Smooth muscle cell (in vitro differentiated cells): ENCODE measurements at regions not wholly inside any gene's neighbourhood (a gene's known extent, or its start where the extent isn't known, plus 50 kb on each side); places are given as distances from the start of the nearest gene placed in this dataset.

ENCODE experiments used
- DNase-seq: peaks from one replicate; lab custom pipeline; 2025; ENCODE audit not compliant: unreplicated experiment; lab: John Stamatoyannopoulos, UW
- H2AFZ ChIP-seq: fragments of 200-600 bp; sonication (generic); 2 replicates; pipeline ENCODE4 v1.6.0; 2016; ENCODE audit warnings: antibody characterized with exemption, low read depth, mild to moderate bottlenecking
- H3F3A ChIP-seq: fragments of 200-600 bp; sonication (generic); 2 replicates; pipeline ENCODE4 v1.6.0; 2017; ENCODE audit warnings: antibody characterized with exemption, low read depth
- H3K27ac ChIP-seq: fragments of 200-600 bp; sonication (generic); 2 replicates; pipeline ENCODE4 v1.5.1; 2016; ENCODE audit warnings: low read depth, mild to moderate bottlenecking
- H3K27me3 ChIP-seq: fragments of 200-600 bp; sonication (generic); 2 replicates; pipeline ENCODE4 v1.6.1; 2016; ENCODE audit warnings: low read depth, mild to moderate bottlenecking
- H3K36me3 ChIP-seq: fragments of 200-600 bp; sonication (generic); 2 replicates; pipeline ENCODE4 v1.5.1; 2016; ENCODE audit warnings: low read depth
- H3K4me1 ChIP-seq: fragments of 200-600 bp; sonication (generic); 2 replicates; pipeline ENCODE4 v1.5.1; 2016; ENCODE audit warnings: low read depth
- H3K4me2 ChIP-seq: fragments of 200-600 bp; sonication (generic); 2 replicates; pipeline ENCODE4 v1.6.0; 2016; ENCODE audit warnings: mild to moderate bottlenecking
- H3K4me3 ChIP-seq: fragments of 200-600 bp; sonication (generic); 2 replicates; pipeline ENCODE4 v1.5.1; 2016; ENCODE audit warnings: mild to moderate bottlenecking
- H3K79me2 ChIP-seq: fragments of 200-600 bp; sonication (generic); 2 replicates; pipeline ENCODE4 v1.6.0; 2016; ENCODE audit warnings: low read depth, mild to moderate bottlenecking
- H3K9ac ChIP-seq: fragments of 200-600 bp; sonication (generic); 2 replicates; pipeline ENCODE4 v1.6.0; 2016; ENCODE audit warnings: low read depth
- H3K9me3 ChIP-seq: fragments of 200-600 bp; sonication (generic); replicated peaks from 2 replicates; pipeline ENCODE4 v1.5.1; 2016; ENCODE audit warnings: low read depth
- H4K20me1 ChIP-seq: fragments of 200-600 bp; sonication (generic); 2 replicates; pipeline ENCODE4 v1.6.0; 2016; ENCODE audit warnings: low read depth
- WGBS: methylation state at CpG from one replicate; pipeline ENCODE4 v1.1.7; 2016; ENCODE audit warnings: low lambda C conversion rate; 5-methylcytosine and 5-hydroxymethylcytosine counted together
- TF ChIP-seq, protein P1 (sequence below): fragments of 200-600 bp; sonication (generic); IDR thresholded peaks from 2 replicates; pipeline ENCODE4 v1.5.1; 2017; ENCODE audit warnings: borderline replicate concordance, mild to moderate bottlenecking, antibody characterized with exemption; ENCODE audit not compliant: insufficient read depth, poor library complexity, severe bottlenecking

DNA sequence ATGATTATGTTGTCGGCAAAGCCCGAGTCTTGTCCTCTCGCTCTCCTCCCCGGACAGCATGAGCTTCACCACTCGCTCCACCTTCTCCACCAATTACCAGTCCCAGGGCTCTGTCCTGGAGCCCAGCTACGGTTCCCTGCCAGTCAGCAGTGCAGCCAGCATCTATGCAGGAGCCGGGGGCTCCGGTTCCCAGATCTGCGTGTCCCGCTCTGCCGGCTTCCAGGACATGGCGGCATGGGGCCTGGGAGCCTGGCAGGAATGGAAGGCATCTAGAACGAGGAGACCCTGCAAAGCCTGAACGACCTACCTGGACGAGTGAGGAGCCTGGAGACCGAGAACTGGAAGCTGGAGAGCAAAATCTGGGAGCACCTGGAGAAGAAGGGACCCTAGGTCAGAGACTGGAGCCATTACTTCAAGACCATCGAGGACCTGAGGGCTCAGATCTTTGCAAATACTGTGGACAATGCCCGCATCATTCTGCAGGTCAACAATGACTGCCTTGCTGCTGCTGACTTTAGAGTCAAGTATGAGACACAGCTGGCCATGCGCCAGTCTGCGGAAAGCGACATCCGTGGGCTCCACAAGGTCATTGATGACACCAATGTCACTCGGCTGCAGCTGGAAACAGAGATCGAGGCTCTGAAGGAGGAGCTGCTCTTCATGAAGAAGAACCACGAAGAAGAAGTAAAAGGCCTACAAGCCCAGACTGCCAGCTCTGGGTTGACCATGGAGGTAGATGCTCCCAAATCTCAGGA lies 101.3 kb upstream of the MAN2A1 start:
- TF ChIP-seq, protein P1, sequence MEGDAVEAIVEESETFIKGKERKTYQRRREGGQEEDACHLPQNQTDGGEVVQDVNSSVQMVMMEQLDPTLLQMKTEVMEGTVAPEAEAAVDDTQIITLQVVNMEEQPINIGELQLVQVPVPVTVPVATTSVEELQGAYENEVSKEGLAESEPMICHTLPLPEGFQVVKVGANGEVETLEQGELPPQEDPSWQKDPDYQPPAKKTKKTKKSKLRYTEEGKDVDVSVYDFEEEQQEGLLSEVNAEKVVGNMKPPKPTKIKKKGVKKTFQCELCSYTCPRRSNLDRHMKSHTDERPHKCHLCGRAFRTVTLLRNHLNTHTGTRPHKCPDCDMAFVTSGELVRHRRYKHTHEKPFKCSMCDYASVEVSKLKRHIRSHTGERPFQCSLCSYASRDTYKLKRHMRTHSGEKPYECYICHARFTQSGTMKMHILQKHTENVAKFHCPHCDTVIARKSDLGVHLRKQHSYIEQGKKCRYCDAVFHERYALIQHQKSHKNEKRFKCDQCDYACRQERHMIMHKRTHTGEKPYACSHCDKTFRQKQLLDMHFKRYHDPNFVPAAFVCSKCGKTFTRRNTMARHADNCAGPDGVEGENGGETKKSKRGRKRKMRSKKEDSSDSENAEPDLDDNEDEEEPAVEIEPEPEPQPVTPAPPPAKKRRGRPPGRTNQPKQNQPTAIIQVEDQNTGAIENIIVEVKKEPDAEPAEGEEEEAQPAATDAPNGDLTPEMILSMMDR: no peak
- H3K79me2 ChIP-seq: no peaks in the 10 kb centered on the region
- no peaks in the 10 kb centered on the region for H4K20me1 ChIP-seq
- WGBS: 97% methylated on average over 25 of the region's 25 CpGs
- H3K27ac ChIP-seq: no peak overlapping the region
- H3F3A ChIP-seq: peaks cover 4% of the 10 kb centered on the region
- H3K9ac ChIP-seq: no peak overlapping the region
- H3K9me3 ChIP-seq: no peaks in the 10 kb centered on the region
- no peak overlapping the region for H2AFZ ChIP-seq
- H3K4me3 ChIP-seq: no peak overlapping the region
- DNase-seq: no peak
- no peaks in the 10 kb centered on the region for H3K36me3 ChIP-seq
- no peak overlapping the region for H3K4me2 ChIP-seq
- peaks cover 42% of the 10 kb centered on the region for H3K27me3 ChIP-seq
- H3K4me1 ChIP-seq: no peaks in the 10 kb centered on the region

DNA sequence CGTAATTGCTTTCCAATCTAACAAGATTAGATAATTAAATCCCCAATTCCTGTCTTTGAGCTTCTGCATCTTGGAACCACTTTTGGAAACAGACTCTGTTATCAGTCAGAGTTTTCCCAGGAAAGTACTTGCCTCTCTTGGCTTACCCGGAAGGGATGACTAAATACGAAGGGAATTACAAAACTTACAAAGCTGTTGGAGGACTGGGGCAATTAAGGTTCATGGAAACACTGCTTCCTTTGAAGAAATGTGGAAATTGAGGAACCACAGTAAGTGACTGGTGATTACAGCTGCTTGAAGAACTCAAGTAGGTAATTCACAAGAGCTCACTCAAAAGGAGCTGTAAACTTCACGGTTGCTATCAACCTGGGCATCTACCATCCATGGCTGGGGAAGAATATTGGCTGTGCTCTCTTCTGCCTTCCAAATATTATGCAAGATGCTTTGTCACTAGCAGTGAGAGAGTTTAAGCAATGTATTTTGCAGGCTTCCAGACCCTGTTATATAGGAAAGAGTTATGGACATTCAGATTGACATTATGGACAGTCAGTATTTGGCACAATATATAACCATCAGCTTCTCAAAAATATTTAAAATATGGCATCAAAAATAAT lies 104.6 kb upstream of the MAN2A1 start:
- no peaks in the 10 kb centered on the region for H3K4me1 ChIP-seq
- no peaks in the 10 kb centered on the region for H4K20me1 ChIP-seq
- H2AFZ ChIP-seq: no peak overlapping the region
- no peaks in the 10 kb centered on the region for H3K79me2 ChIP-seq
- peaks cover 49% of the 10 kb centered on the region for H3K27me3 ChIP-seq
- TF ChIP-seq, protein P1: no peak
- no peaks in the 10 kb centered on the region for H3K36me3 ChIP-seq
- 7% methylated on average over 4 of the region's 4 CpGs for WGBS
- peak overlapping the region; percentile 27 for H3K4me2 ChIP-seq
- no peak overlapping the region for H3K9ac ChIP-seq
- no peaks in the 10 kb centered on the region for H3K9me3 ChIP-seq
- DNase-seq: no peak
- H3F3A ChIP-seq: peaks cover 4% of the 10 kb centered on the region
- no peak overlapping the region for H3K4me3 ChIP-seq
- no peak overlapping the region for H3K27ac ChIP-seq

DNA sequence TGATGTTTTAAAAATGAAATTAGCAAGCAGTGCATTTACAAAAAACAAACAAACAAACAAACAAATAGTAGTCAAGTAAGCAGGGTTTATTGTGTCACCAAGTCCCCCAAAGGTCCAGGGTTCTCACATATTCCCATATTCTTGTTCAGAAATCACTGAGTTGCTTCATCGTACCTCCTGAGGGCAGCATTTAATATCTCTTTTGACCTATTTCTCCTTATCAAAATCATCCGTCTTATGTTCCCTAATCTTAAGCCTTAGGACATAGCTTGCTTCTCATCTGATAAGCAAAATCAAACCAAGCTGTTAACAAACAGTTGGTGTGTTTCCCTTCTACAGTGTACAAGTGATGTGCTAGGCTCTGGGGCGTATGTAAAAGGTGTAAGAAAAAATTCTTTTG lies 109.5 kb upstream of the MAN2A1 start:
- H4K20me1 ChIP-seq: no peaks in the 10 kb centered on the region
- H3F3A ChIP-seq: peaks cover 4% of the 10 kb centered on the region
- 71% methylated on average over 3 of the region's 3 CpGs for WGBS
- DNase-seq: no peak
- H2AFZ ChIP-seq: no peak overlapping the region
- no peaks in the 10 kb centered on the region for H3K4me1 ChIP-seq
- no peaks in the 10 kb centered on the region for H3K9me3 ChIP-seq
- TF ChIP-seq, protein P1: no peak
- H3K4me3 ChIP-seq: no peak overlapping the region
- peaks cover 61% of the 10 kb centered on the region for H3K27me3 ChIP-seq
- H3K27ac ChIP-seq: no peak overlapping the region
- H3K9ac ChIP-seq: no peak overlapping the region
- H3K4me2 ChIP-seq: no peak overlapping the region
- H3K36me3 ChIP-seq: no peaks in the 10 kb centered on the region
- no peaks in the 10 kb centered on the region for H3K79me2 ChIP-seq

DNA sequence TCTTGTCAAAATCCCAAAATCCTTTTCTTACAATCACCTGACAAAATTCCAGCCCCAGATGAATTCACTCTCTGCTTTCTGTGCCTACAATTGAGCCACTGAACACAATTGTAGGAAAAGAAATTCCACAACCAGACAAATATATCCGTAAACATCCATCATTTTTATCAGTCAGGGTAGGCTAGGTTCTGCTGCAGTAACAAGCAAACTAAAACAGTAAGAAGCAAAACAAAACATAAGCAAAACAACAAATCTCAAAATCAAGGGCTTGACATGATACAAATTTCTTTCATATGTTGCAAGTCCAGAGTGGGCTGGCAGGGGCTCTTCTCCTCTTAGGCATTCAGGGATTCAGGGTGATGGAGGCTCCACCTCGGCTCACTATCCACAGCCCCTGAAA lies 114.2 kb upstream of the MAN2A1 start:
- H3K4me3 ChIP-seq: no peak overlapping the region
- no peaks in the 10 kb centered on the region for H3K4me1 ChIP-seq
- H3K79me2 ChIP-seq: no peaks in the 10 kb centered on the region
- H2AFZ ChIP-seq: no peak overlapping the region
- H4K20me1 ChIP-seq: no peaks in the 10 kb centered on the region
- no peaks in the 10 kb centered on the region for H3K36me3 ChIP-seq
- 87% methylated on average over 2 of the region's 2 CpGs for WGBS
- H3K4me2 ChIP-seq: no peak overlapping the region
- H3K9me3 ChIP-seq: no peaks in the 10 kb centered on the region
- TF ChIP-seq, protein P1: no peak
- H3K27ac ChIP-seq: no peak overlapping the region
- peaks cover 45% of the 10 kb centered on the region for H3K27me3 ChIP-seq
- no peaks in the 10 kb centered on the region for H3F3A ChIP-seq
- DNase-seq: no peak
- no peak overlapping the region for H3K9ac ChIP-seq
